Neutrophil (primary cell): ENCODE measurements at regions not wholly inside any gene's neighbourhood (a gene's known extent, or its start where the extent isn't known, plus 50 kb on each side); places are given as distances from the start of the nearest gene placed in this dataset.
"Not testable (repeated sequence)": the region's sequence is repeated elsewhere in the genome, so short reads cannot be mapped to it uniquely, and the experiment has no call there.

Experiments
- H3K27ac ChIP-seq: fragments of 200-600 bp; sonication (generic); 2 replicates; pipeline ENCODE4 v1.5.1; 2016; ENCODE audit warnings: mild to moderate bottlenecking, moderate library complexity
- H3K27me3 ChIP-seq: fragments of 200-600 bp; sonication (generic); 2 replicates; pipeline ENCODE4 v1.6.0; 2016; ENCODE audit warnings: mild to moderate bottlenecking
- H3K36me3 ChIP-seq: fragments of 200-600 bp; sonication (generic); 2 replicates; pipeline ENCODE4 v1.5.1; 2017
- H3K4me1 ChIP-seq, 2 experiments: fragments of 200-600 bp in 1 of 2; sonication (generic) in 1 of 2; 1 replicate in 1 of 2; 2 replicates in 1 of 2; pipeline versions ENCODE4 v1.5.1 to v1.6.1; 2013 to 2016; ENCODE audit warnings: low read depth in 1 of 2, low read length in 1 of 2, mild to moderate bottlenecking in 1 of 2, moderate library complexity in 1 of 2; ENCODE audit not compliant: control insufficient read depth in 1 of 2, insufficient read depth in 1 of 2
- H3K4me3 ChIP-seq, 2 experiments: fragments of 200-600 bp in 1 of 2; sonication (generic) in 1 of 2; 1 replicate in 1 of 2; 2 replicates in 1 of 2; pipeline ENCODE4 v1.5.1; 2013 to 2016; ENCODE audit warnings: low read depth in 1 of 2, low read length in 1 of 2, mild to moderate bottlenecking in 1 of 2, moderate library complexity in 1 of 2
- H3K9me3 ChIP-seq: fragments of 200-600 bp; sonication (generic); 2 replicates; pipeline ENCODE4 v1.5.1; 2016
- TF ChIP-seq, protein P1 (sequence below): fragments of 200-600 bp; sonication (generic); IDR thresholded peaks from 2 replicates; pipeline ENCODE4 v1.5.1; 2016; ENCODE audit warnings: antibody characterized with exemption

DNA sequence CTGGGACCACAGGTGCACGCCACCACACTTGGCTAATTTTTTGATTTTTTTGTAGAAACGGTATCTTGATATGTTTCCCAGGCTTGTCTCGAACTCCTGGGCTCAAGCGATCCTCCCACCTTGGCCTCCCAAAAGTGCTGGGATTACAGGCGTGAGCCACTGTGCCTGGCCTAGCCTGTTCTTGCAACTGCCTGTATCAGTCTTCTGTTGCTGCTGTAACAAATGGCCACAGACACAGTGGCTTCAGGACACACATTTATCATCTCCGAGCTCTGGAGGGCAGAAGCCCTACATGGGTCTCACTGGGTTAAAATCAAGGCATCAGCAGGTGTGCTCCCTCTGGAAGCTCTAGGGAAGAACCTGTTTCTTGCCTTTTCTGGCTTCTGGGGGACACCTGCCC, 79.9 kb upstream of the NCOR2 start:
- Histone ChIP-seq H3K36me3 (no peaks in the 10 kb centered on the region), H3K4me1 (peaks cover 5 to 6% of the 10 kb centered on the region in 2 experiments), H3K4me3 (no peak overlapping the region), H3K27ac (no peak overlapping the region), H3K27me3 (peaks cover 10% of the 10 kb centered on the region), H3K9me3 (no peaks in the 10 kb centered on the region)
- TF ChIP-seq, protein P1, sequence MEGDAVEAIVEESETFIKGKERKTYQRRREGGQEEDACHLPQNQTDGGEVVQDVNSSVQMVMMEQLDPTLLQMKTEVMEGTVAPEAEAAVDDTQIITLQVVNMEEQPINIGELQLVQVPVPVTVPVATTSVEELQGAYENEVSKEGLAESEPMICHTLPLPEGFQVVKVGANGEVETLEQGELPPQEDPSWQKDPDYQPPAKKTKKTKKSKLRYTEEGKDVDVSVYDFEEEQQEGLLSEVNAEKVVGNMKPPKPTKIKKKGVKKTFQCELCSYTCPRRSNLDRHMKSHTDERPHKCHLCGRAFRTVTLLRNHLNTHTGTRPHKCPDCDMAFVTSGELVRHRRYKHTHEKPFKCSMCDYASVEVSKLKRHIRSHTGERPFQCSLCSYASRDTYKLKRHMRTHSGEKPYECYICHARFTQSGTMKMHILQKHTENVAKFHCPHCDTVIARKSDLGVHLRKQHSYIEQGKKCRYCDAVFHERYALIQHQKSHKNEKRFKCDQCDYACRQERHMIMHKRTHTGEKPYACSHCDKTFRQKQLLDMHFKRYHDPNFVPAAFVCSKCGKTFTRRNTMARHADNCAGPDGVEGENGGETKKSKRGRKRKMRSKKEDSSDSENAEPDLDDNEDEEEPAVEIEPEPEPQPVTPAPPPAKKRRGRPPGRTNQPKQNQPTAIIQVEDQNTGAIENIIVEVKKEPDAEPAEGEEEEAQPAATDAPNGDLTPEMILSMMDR: no peak

DNA sequence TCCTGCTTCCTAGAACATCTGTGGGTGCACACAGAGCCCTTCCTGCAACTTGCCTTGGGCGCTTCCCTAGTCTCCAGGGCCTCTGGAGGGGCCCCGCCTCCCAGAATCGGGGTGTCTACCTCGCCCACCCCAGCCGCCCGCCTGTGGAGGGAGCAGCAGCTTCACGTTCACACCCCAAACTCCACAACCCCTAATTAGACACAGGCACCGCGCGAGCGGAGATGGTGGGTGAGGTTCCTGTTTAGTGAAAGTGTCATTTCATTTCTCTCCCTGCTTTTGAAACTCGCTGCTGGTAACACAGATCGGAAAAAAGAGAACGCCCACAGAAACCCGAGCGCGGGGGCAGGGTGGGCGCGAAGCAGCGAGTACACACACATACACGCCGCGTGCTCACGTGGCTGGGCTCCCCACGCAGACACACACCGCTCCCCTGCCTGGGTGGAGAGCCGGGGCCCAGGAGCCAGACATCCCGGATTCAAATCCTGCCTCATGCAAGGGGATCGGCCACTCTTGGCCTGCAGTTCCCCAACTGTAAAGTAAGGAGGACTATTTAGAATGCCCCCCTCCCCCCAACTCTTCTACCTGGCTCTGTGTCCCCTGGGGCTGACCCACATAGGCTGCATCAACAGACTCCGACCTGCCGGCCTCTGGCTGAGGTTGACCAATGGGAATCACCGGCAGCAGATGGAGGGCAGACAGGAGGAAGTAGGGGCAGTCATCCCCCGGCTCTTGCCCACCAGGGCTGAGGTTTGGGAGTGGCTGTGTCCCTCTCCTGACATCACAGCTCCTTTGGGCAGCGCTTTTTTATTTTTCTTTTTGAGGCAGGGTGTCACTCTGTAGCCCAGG, 79.2 kb upstream of the NCOR2 start:
- Histone ChIP-seq H3K27ac (no peak overlapping the region), H3K9me3 (no peaks in the 10 kb centered on the region), H3K36me3 (no peaks in the 10 kb centered on the region), H3K27me3 (peaks cover 10% of the 10 kb centered on the region), H3K4me3 (no peak overlapping the region), H3K4me1 (peaks cover 5 to 6% of the 10 kb centered on the region in 2 experiments)
- TF ChIP-seq, protein P1: no peak

DNA sequence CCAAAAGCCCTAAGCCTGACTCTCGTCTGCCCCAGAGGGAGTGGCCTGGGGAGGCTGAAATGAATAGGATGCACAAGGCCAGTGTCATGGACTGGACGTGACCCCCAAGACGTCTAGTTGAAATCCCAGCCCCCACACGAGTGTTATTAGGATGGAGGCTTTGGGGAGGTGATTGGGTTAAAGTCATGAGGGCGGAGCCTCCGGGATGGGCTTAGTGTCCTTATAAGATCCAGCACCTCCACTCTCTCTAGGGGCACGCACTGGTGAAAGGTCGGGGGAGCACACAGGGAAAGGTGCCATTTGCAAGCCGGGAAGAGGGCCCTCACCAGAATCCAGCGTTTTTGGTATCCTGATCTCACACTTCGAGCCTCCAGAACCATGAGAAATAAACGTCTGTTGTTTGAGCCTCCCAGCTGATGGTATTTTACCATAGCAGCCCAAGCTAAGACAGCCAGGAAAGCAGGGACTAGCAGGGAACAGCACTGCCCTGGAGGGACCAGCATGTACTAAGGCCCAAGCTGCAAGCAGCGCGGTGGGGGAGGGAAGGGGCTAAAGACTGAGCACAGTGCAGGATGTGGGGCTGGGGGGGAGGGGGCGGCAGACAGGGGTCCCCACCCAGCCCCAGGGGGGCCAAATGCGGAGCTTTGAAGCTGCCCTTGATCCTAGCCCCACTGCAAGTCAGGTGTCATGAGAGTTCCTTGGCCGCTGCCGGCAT, 78.3 kb upstream of the NCOR2 start:
- no peak overlapping the region for H3K4me3 ChIP-seq

DNA sequence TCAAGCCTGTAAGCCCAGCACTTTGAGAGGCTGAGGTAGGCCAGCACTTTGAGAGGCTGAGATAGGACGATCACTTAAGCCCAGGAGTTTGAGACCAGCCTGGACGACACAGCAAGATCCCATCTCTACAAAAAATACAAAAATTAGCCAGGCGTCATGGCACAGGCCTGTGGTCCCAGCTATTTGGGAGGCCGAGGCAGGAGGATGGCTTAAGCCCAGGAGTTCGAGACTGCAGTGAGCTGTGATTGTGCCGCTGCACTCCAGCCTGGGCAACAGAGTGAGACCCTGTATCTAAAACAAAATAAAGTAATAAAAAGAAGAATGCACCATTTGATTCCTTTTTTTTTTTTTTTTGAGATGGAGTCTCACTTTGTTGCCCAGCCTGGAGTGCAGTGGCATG, 76.4 kb upstream of the NCOR2 start:
- H3K27me3 ChIP-seq, H3K4me1 ChIP-seq, H3K4me3 ChIP-seq, H3K27ac ChIP-seq, H3K36me3 ChIP-seq, H3K9me3 ChIP-seq: not testable (repeated sequence)

More for the DNA sequence above, 78.3 kb upstream of the NCOR2 start:
- no peaks in the 10 kb centered on the region for H3K36me3 ChIP-seq
- no peak overlapping the region for H3K27ac ChIP-seq
- H3K4me1 ChIP-seq: peaks cover 5 to 6% of the 10 kb centered on the region in 2 experiments
- H3K9me3 ChIP-seq: no peaks in the 10 kb centered on the region
- peaks cover 10% of the 10 kb centered on the region for H3K27me3 ChIP-seq
- TF ChIP-seq, protein P1: no peak

DNA sequence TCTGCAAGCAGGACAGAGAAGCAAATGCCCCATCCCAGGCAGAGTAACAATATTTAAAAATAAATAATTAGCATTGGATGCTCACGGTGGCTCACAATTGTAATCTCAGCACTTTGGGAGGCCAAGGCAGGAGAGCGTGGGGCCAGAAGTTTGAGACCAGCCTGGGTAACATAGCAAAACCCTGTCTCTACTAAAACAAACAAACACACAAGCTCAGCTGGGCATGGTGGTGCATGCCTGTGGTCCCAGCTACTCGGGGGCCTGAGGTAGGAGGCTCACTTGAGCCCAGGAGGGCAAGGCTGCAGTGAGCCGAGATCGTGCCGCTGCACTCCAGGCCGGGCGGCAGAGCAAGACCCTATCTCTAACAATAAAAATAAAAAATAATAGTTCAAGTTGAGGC, 74.7 kb upstream of the NCOR2 start:
- no peak overlapping the region for H3K27ac ChIP-seq
- no peaks in the 10 kb centered on the region for H3K36me3 ChIP-seq
- H3K4me3 ChIP-seq: no peak overlapping the region
- H3K9me3 ChIP-seq: no peaks in the 10 kb centered on the region
- peaks cover 5 to 6% of the 10 kb centered on the region in 2 experiments for H3K4me1 ChIP-seq
- peaks cover 10% of the 10 kb centered on the region for H3K27me3 ChIP-seq
- TF ChIP-seq, protein P1: no peak

DNA sequence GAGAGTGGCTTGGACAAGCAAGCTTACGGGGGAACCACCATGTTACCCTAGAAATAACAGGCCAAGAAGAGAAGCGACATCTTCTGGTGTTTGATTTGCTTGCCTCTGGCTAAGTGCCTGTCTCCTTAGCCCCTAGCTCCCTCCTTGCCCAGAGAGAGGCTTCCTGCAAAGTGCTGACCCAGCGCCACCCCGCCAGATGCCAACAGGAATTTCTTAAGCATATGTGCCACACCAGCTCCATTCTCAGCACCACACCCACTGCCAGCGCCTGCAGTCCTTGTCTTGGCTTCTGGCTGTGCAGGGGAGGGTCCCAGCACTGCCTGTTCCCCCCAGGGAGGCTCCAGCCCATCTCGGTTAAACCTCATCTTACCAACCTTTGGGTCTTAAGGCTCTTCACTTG, 74.2 kb upstream of the NCOR2 start:
- TF ChIP-seq, protein P1: no peak
- Histone ChIP-seq H3K9me3 (no peaks in the 10 kb centered on the region), H3K27me3 (peaks cover 6% of the 10 kb centered on the region), H3K4me1 (peaks cover 4 to 6% of the 10 kb centered on the region in 2 experiments), H3K36me3 (no peaks in the 10 kb centered on the region), H3K4me3 (no peak overlapping the region), H3K27ac (no peak overlapping the region)
